ENCODE measurements at regions not wholly inside any gene's neighbourhood (a gene's known extent, or its start where the extent isn't known, plus 50 kb on each side); places are given as distances from the start of the nearest gene placed in this dataset.

GRCh38 chr13:81493144-81493543 lies 1152.2 kb upstream of the SPRY2 start (continued):
- TF ChIP-seq SMAD5 (IDR thresholded peaks at IDR 0.05; ENCODE audit: low read depth): no peak
- TF ChIP-seq CHD2 (IDR thresholded peaks at IDR 0.05; ENCODE audit: borderline replicate concordance, low read depth, low read length): 0 out of 2 replicates have a peak, but pooled peaks have one; percentile 23
- peak; percentile 76; the same call in 1 of the 2 replicates for TF ChIP-seq JUND (IDR thresholded peaks at IDR 0.05; ENCODE audit: low read depth, low read length)
- peak; percentile 94 for TF ChIP-seq ZNF217 (IDR thresholded peaks at IDR 0.05)
- TF ChIP-seq BHLHE40 (IDR thresholded peaks at IDR 0.05; ENCODE audit: borderline replicate concordance in 1 of 2, low read depth in 2 of 2, low read length in 1 of 2): peak; percentile 21 to 45; a peak in 1 of 4 replicates
- TF ChIP-seq RELB (IDR thresholded peaks at IDR 0.05; ENCODE audit: low read depth): peak; percentile 75; the same call in 1 of the 2 replicates
- peak; percentile 98 for TF ChIP-seq DPF2 (IDR thresholded peaks at IDR 0.05)
- TF ChIP-seq TCF7 (IDR thresholded peaks at IDR 0.05; ENCODE audit: borderline replicate concordance): no peak
- no peak for TF ChIP-seq POLR2AphosphoS5 (IDR thresholded peaks at IDR 0.05; ENCODE audit: low read length)
- peak; percentile 58 for TF ChIP-seq JUNB (IDR thresholded peaks at IDR 0.05)
- TF ChIP-seq BCLAF1 (IDR thresholded peaks at IDR 0.05): no peak
- TF ChIP-seq GABPA (IDR thresholded peaks at IDR 0.05; ENCODE audit: low read depth): no peak
- peak; percentile 86; the same call in 1 of the 2 replicates for TF ChIP-seq BACH1 (IDR thresholded peaks at IDR 0.05; ENCODE audit: borderline replicate concordance)
- TF ChIP-seq BMI1 (IDR thresholded peaks at IDR 0.05; ENCODE audit: borderline replicate concordance): peak; percentile 88
- no peak for TF ChIP-seq CHD4 (IDR thresholded peaks at IDR 0.05)
- TF ChIP-seq BCL11A (IDR thresholded peaks at IDR 0.05; ENCODE audit: low read depth, low read length): peak; percentile 87
- no peak for TF ChIP-seq HSF1 (IDR thresholded peaks at IDR 0.05; ENCODE audit: low read depth, low read length)
- TF ChIP-seq LARP7 (IDR thresholded peaks at IDR 0.05): no peak
- peak; percentile 99 for TF ChIP-seq MTA2 (IDR thresholded peaks at IDR 0.05; ENCODE audit: low read depth)
- TF ChIP-seq ZBTB4 (CRISPR knock-in tag; IDR thresholded peaks at IDR 0.05): no peak

Measured in GM12878 (cell line).